ENCODE measurements at regions not wholly inside any gene's neighbourhood (a gene's known extent, or its start where the extent isn't known, plus 50 kb on each side); places are given as distances from the start of the nearest gene placed in this dataset.
"Not testable (repeated sequence)": the region's sequence is repeated elsewhere in the genome, so short reads cannot be mapped to it uniquely, and the experiment has no call there.

DNA sequence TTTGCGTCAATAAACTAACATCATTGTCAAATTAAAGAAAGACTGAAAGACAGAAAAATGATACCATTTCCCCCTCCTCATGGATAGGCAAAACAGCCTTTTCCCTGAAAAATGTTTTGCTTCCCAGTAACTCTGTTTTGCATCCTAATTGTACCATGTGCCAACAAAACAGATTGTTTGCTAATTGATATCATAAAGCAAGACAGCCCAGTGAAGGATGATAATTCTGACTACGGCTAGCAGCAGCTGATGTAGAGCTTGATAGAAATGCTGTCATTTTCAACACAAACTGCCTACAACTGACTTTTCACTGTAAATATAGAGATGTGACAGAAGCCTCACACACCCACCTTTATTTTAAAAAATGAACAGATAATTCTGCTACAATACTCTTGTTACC lies 1061.6 kb downstream of the HACE1 start:
- DNase-seq = no peak

DNA sequence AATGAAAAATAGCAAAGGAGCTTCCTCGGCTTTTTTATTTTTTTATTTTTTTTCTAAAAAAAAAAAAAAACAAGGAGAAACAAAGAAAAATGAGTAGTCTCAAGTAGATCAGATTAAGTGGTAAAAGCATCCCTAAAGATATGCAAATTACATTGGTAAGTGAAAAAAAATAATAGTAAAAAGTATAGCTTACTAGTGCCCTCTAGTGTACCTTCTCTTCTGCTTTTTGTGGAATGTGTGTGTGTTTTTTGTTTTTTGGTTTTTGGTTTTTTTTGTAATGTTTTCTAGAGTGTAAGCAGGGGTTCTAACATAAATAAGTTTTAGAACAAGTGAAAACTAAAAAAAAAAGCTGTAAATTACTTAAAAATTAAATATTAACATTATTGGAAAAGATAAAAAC lies 1062.0 kb downstream of the HACE1 start:
- no peak for DNase-seq

DNA sequence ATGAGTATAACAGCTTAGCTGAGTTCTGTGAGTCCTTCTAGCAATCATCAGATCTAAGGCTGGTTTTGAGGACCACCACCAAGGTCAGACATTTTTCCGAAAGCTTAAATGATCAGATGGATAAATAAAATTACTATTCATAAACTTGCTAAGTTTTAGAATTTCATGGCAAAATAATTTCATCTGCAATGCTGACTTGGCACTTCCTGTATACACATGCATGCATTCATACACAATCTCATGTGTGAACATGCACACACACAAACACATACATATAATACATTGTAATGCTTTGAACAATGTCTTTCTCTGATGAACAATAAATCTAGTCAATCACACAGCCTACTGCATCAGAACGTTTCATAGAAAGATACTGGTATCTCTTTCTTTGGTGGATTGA lies 1068.3 kb downstream of the HACE1 start:
- no peak for DNase-seq

DNA sequence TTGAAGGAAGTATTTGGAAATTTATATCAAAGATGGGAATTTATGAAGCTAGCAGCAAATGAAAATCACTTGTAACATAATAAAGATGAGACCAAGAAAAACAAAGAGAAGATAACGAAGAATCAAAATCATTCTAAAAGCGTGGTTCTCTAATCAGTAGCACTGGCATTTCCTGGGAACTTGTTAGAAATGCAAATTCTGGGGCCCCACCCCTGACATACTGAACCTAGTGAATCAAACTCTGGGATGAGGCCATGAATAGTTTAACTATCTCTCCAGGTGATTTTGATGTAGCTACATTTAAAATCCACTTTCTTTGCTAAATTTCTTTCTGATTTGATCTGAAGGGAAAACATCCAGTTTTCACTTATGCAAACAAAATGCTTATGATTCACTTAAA lies 1075.6 kb downstream of the HACE1 start:
- no peak for DNase-seq

DNA sequence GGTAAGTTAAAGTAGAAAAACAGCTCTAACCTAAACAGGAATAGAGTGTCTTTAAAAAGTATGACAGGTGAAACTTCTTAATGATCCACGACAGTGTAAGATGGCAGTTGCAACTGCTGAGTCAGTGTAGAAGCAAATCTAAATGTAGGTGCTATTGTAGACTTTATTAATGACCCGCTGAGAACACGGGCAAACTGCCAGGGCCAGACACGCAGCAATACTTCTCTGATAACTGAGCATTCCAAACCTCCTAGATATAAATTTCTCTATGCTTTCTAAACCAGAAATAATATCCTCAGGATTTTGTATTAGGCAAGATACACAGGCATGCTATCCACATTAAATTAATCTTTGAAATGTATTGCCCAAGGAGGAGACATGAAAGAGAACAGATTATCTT lies 1076.4 kb downstream of the HACE1 start:
- no peak for DNase-seq

DNA sequence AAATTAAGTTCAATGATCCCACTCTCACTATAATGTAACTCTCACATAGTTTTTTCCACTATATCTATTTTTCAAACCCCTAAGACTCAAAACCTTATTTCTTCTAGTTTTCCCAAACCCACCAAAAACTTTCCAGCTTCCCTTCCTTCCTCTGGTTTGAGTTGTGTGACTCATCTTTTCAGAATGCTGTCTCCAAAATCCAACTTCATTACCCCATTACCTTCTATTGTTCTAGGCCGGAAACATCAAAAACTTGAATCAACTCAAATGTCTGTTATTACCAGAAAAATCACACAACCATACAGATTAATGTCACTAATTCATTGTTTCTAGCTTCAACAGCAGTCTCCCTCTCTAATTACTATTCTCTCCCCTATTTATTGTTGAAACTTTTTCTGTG lies 1090.3 kb downstream of the HACE1 start:
- no peak for DNase-seq

DNA sequence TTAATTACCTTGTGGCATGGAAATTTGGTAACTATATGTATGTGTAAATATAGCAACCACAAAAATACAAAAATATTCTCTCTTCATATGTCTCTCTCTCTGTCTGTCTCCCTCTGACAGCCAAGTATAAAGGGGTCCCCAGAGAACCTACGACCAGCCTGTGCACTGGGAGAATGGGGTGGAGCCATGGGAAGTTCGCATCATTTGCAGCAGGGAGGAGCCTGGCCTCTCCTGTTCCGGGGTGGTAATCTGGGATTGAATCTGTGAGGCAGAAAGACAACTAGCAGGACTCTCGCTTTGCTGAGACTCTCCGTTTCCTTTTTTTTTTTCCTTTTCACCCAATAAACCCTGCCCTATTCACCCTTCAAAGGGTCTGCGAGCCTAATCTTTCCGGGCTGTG lies 1109.1 kb downstream of the HACE1 start:
- no peak for DNase-seq

DNA sequence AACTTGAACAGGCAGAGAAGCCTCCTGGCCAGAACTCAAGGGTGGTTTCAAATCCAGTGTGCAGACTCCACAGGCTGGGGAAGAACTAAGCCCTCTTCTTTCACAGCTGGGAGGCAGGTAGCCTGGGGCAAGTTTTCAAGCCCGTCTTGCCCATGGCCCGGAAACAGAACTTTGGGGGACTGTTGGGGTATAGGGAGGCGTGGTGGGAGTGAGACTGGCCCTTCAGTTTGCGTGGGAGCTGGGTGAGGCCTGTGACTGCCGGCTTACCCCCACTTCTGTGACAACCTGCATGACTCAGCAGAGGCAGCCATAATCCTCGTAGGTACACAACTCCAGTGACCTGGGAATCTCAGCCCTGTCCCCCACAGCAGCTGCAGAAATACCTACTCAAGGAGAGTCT lies 1125.7 kb downstream of the HACE1 start:
- DNase-seq = no peak

DNA sequence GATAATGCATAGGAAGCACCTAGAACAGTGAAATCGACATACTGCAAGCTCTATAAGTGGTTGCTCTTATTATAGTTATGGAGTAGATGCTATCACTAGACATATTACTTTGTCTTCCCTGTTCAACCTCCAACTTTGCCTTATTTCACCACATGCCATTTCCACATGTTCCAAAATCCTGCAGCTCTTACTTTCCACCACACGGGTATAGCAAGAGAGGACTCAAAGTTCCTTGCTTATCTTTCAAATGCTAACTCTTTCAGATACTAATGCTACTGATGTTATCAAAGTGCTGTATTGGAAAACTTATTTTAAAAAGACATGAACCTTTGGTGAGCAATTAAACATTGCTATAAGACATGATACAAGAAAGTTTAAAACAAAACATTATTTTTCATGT lies 1130.1 kb downstream of the HACE1 start:
- DNase-seq = no peak

DNA sequence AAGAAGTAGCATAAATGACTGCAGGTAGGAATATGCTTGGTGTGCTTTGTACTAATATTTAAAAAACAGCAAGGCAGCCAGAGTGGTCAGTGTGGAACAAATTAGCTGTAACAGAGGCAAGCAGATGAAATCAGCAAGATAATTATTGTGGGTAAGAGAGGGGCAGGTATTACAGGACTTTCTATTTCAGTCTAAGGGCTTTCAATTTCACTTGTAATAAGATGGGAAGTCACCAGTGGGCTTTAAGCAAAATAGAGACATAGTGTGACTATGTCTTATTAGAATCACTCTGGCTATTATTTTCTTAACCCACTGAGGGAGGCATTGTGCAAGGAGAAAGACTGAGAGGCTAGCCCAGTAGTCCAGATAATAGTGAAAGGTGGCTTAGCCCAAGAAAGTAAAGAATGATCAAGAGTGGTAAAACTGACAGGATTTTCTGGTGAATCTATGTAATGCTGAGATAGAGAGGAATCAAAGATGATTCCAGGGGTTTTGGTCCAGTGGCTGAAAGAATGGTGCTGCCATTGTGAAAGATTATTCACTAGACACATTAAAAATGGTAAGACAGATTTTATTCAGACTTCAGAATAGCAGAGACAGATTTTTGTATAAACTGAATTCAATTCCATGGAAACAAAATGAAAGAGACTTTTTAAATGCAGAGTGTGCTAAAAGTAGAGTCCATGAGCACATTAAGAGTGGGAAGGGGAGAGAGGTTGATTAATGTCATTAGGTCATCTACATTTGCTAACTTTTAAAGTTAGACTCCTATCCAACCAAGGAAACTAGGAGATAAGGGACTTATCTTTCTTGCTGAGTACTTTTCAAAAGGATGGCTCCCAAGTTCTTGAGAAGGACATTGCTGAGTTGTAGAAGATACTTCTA lies 1136.0 kb downstream of the HACE1 start:
- no peak for DNase-seq

DNA sequence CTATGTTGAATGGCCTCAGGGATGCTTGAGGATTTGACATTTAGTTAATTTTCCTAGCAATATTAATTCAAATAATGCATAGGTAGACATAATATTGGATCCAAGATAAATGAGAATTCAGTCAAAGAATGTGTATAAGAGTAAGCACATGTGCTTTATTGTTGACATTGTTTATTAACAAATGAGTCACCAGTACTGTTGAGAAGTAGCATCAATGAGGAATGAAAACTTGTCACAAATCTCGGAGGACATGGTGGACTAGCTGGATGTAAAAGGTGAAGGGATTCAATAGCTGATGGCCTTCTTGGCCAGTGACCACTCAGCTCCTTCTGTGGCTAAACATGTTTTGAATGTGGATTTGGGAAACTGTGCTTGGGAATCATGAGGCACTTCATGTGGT lies 1137.0 kb downstream of the HACE1 start:
- no peak for DNase-seq

DNA sequence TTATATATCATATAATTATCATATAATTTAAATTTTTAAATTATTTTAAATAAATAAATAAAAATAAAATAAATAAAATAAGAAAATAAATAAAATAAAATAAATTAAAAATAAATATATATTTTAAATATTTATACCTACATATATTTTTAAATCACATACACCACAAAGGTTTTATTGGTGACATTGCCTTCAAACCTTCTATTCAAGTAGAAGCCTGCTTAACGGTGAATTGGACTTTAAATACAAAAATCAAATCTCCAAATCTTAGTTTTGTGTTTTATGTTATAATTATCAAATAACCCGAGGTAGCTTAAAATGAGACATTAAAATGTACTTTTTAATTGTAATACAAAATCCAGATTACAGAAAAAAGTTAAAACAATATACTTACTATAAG lies 1137.8 kb downstream of the HACE1 start:
- no peak for DNase-seq

DNA sequence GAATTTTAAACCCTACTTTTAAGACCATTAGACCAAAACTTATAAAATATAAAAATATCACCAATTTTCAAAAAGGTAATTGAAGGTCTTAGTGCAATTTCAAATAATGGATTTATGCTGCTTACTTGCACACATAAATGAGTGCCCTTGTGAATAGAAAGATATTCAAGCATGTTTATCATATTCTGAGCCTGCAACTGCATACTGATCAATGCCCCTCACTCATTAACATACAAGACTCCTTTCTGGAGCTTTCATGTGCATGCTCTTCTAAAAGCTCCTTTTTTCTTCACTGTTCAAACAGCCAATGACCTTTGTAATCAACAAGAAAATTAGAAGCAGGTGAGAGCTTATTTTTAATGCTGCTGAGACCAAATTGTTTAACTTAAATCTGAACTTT lies 1139.3 kb downstream of the HACE1 start:
- DNase-seq = no peak

DNA sequence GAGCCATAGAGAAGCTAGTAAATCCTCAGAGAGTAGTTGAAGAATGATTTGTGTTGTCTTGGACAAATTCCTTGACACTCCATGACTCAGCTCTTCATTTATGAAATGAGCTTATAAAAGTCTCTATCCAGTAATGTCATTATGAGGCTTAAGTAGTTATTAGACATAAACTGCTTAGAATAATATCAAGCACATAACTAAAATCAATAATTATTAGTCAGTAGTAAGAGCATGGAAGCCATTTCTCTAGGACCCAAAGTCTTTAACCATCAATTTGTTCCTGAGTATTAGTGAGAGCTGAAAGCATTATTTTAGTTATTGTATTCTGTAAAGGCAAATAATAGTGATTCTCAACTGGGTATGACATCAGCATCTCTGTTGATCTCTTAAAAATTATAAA lies 1140.2 kb downstream of the HACE1 start:
- DNase-seq = no peak

DNA sequence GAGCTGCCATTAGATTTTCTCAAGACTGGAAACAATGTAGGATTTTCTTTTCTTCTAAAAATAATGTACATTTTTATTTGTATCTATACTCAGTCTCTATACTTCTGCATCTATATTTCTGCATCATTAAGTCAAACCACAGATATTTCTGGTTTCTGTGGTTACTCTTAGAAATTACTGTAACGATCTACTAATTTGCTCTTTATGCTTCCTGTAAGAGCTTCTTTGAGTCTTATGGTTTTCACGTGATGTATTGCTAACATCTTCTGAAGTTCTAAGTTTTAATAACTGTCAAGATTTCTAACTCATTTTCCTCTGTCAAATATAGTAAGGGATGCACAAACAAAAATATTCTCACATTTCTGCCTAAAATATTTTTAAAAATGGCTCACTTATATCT lies 1144.5 kb downstream of the HACE1 start:
- no peak for DNase-seq

DNA sequence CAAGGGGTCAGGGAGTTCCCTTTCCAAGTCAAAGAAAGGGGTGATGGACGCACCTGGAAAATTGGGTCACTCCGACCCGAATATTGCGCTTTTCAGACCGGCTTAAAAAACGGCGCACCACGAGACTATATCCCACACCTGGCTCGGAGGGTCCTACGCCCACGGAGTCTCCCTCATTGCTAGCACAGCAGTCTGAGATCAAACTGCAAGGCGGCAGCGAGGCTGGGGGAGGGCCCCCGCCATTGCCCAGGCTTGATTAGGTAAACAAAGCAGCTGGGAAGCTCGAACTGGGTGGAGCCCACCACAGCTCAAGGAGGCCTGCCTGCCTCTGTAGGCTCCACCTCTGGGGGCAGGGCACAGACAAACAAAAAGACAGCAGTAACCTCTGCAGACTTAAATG lies 1150.5 kb downstream of the HACE1 start:
- not testable (repeated sequence) for DNase-seq

DNA sequence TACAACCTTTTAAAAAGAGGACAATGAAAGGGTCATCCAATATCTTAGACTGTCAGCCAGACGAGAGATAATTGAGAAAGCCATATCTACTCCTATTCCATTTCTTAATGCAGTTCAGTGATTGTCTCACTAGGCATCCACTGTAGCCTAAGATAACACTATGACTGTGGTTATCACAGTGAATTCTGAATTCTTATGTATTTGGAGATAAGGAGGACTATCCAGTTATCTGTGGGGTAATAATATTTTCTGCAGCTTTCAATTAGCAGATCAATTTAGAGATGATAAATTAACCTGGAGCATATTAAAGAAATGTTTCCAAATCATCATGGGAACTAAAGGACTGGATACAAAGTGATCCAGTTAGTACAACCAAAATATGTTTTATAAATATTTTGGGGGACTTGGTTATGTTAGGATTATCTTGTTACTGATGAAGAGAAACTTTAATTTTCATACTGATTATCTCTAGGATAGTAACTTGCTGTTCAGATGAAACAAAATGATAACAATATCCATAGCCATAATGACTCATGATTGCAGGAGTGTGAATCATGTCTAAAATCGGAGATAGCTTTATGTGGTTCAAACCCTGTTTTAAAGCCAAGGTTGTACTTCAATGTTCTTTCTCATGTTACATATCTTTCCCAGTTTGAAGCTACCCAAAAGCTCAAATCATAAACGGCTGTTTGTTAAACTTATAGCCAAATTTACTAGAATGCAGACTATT lies 1152.0 kb downstream of the HACE1 start:
- DNase-seq = no peak

DNA sequence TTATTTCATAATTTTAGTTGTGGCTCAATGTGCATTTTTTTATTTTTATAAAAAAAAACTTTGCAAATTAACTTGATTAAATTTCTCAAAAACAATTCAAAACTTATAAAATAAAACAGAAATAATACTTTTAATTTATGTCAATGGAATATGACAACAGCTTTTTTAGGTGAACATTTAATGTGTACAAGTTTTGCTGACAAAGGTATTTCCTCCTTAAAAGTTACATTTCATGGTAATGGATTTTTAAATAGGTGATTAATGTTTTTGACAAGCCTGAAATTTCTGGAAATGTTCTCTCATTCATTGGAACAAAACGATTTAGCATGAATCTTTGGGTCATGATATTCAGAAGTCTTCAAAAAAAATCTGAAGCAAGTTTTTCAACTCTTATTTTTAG lies 1160.0 kb downstream of the HACE1 start:
- no peak for DNase-seq

DNA sequence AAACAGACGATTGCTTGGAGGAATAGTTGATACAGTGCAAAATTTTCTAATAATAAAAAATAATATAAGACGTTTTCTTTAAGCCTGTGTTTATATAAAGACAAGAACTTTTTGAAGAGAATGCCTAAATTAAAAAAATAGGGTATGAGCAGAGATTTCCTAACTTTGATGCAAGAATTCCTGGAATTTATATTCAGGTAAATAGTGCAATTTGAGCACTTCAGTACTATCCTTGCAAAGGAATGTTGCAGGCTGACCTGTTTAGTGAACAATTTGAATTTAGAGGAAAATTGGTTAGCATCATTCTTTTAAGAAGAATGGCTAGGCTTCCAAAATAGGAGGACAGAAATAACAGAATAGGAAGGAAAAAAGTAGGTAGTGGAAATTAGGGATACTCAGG lies 1172.3 kb downstream of the HACE1 start:
- DNase-seq = no peak

DNA sequence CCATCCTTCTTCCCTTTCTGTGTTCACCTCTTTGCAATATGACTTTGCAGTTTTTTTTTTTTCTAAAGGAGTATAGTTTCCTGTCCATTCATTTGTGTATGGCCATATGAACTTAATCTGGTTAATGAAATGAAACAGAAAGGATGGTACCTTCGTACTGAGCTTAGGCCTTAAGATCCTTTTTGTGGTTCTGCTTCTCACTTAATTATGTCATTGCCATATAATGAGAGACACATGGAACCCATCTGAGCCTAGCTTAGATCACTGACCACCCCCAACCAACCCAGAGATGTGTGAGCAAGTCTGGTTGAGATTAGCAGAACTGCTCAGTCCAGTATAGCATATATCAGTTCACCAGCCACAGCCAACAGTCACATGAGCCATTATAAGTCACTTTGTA lies 1179.6 kb downstream of the HACE1 start:
- no peak for DNase-seq

DNA sequence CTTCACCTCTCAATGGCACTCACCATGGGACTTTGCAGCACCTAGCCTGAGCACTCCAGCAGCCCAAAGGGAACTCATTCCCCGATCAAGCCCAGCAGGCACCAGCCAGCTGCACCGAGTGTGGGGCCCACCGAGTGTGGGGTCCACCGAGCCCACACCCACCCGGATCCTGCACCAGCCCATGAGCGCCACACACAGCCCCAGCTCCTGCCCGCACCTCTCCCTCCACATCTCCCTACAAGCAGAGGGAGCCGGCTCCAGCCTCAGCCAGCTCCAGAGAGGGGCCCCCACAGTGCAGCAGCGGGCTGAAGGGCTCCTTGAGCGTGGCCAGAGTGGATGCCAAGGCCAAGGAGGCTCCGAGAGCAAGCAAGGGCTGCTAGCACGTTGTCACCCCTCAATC lies 1182.4 kb downstream of the HACE1 start:
- DNase-seq = no peak

DNA sequence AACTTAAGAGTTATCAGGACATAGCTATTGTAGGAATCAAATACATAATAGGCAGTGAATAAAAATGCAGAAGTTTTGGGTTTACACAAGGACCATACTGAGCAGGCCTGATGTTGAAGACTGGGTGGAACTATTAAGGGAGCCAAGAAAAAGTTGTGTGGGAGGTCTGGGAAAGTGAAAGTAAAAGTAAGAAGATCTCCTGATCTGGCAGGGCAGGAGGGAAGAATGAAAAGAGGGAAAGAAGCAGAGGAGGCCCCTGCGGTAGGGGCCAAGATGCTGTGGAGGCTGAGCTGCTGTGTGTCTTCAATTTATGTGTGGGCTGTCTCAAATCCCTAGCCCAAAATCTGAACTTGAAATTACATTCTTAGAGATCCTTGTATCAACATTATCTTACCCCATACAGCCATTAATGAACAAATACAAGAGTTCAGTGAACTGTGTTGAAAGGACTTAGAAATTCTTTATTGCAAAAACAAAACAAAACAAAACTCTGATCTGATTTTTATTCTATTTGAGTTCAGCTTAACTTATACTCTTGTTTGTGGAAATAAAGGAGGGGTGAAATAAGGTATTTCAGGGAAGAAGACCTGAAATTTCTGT lies 1183.8 kb downstream of the HACE1 start:
- DNase-seq = peak in 1 of 2 donors; percentile 5

DNA sequence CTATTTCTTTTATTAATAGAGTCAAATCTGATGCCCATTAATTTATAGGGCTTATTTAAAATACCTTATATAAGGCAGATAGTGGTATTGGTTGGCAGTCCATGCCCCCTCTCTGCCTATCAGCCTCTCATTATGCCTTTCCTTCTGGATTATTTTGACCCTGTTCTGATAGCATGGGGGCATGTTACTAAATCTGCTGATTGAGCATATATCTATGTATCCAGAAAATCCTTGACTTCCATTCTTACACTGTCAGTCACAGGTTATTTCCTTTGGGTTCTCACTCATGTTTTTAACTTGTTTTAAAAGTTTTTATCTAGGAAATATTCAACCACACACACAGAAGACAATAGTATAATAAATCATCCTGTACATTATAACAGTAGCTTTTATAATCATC lies 1184.9 kb downstream of the HACE1 start:
- no peak for DNase-seq
